Left lung (tissue), 4 donors: ENCODE measurements at regions not wholly inside any gene's neighbourhood (a gene's known extent, or its start where the extent isn't known, plus 50 kb on each side); places are given as distances from the start of the nearest gene placed in this dataset.
A peak's percentile ranks its signal among the peaks of the same experiment; 100 is the strongest.
"Not testable (repeated sequence)": the region's sequence is repeated elsewhere in the genome, so short reads cannot be mapped to it uniquely, and the experiment has no call there.

ENCODE experiments used
- ATAC-seq: fragments of 200-7000 bp; cut with Tn5 transposase; one replicate; pipeline ENCODE4 v1.9.1; 2020; ENCODE audit warnings: moderate library complexity
- DNase-seq, 4 donors: peaks; one replicate each; pipeline ENCODE4 v3.0.0-alpha.2; 2013 to 2020
- H3K27ac ChIP-seq, 2 donors: fragments of 200-600 bp; sonication (generic) in 1 of 2; one replicate each; pipeline versions ENCODE4 v1.5.0 to v1.8.0; 2020 to 2021
- H3K27me3 ChIP-seq, 2 donors: fragments of 200-600 bp; sonication (generic) in 1 of 2; one replicate each; pipeline versions ENCODE4 v1.5.0 to v1.8.0; 2020 to 2021
- H3K36me3 ChIP-seq, 2 donors: fragments of 200-600 bp; sonication (generic) in 1 of 2; one replicate each; pipeline versions ENCODE4 v1.5.0 to v1.8.0; 2020 to 2021
- H3K4me1 ChIP-seq, 2 donors: fragments of 200-600 bp; one replicate each; pipeline ENCODE4 v1.8.0; 2021
- H3K4me3 ChIP-seq, 2 donors: fragments of 200-600 bp; sonication (generic) in 1 of 2; one replicate each; pipeline versions ENCODE4 v1.5.0 to v1.8.0; 2020 to 2021; ENCODE audit warnings: mild to moderate bottlenecking in 1 of 2
- H3K9me3 ChIP-seq, 2 donors: fragments of 200-600 bp; sonication (generic) in 1 of 2; one replicate each; pipeline versions ENCODE4 v1.5.0 to v1.8.0; 2020 to 2021
- CTCF ChIP-seq, 2 donors: fragments of 200-600 bp; sonication (generic) in 1 of 2; IDR thresholded peaks; one replicate each; pipeline versions ENCODE4 v1.5.0 to v1.8.0; 2021; ENCODE audit warnings: antibody characterized with exemption in 2 of 2
- intact Hi-C, 2 donors: fragments of 100-400 bp; cut with DNase I; formaldehyde crosslinking; loops; one replicate each; pipeline versions ENCODE4 v1.11.2 to v1.14.2; 2022
- donor health status: DM: no; HTN: yes; CAD: no.
- donor health status: DM: no; HTN: no; CAD: no.

GRCh38 chr6:4412077-4412476, 276.7 kb upstream of the ECI2 start:
- H3K27me3 ChIP-seq, result no peaks in the 10 kb centered on the region
- H3K4me3 ChIP-seq, result no peak overlapping the region
- no peak for ATAC-seq
- no peak overlapping the region for H3K27ac ChIP-seq
- intact Hi-C loops, result no loop called here
- DNase-seq, result no peak
- peaks cover 0 to 2% of the 10 kb centered on the region in 2 donors for H3K9me3 ChIP-seq
- no peak for TF ChIP-seq CTCF (IDR thresholded peaks at IDR 0.05)
- H3K4me1 ChIP-seq, result no peaks in the 10 kb centered on the region
- no peaks in the 10 kb centered on the region for H3K36me3 ChIP-seq

- H3K4me3 ChIP-seq, DNase-seq: not testable (repeated sequence)
- peak; percentile 24 for ATAC-seq
Measured at GRCh38 chr6:4407710-4408109, 272.3 kb upstream of the ECI2 start.

GRCh38 chr6:4405621-4406212, 270.3 kb upstream of the ECI2 start:
- no peak overlapping the region for H3K4me3 ChIP-seq
- no peaks in the 10 kb centered on the region for H3K27me3 ChIP-seq
- ATAC-seq (no peak), DNase-seq (no peak)
- no peak for TF ChIP-seq CTCF (IDR thresholded peaks at IDR 0.05)
- intact Hi-C loops, result no loop called here
- no peaks in the 10 kb centered on the region for H3K36me3 ChIP-seq
- no peak overlapping the region for H3K27ac ChIP-seq
- H3K9me3 ChIP-seq, result peaks cover 0 to 2% of the 10 kb centered on the region in 2 donors
- no peaks in the 10 kb centered on the region for H3K4me1 ChIP-seq

More at GRCh38 chr6:4407710-4408109, 272.3 kb upstream of the ECI2 start:
- intact Hi-C loops, H3K27me3 ChIP-seq, H3K36me3 ChIP-seq, H3K27ac ChIP-seq, H3K4me1 ChIP-seq, H3K9me3 ChIP-seq: not testable (repeated sequence)

- Histone ChIP-seq H3K9me3 (peaks cover 0 to 2% of the 10 kb centered on the region in 2 donors), H3K4me3 (no peak overlapping the region), H3K4me1 (no peaks in the 10 kb centered on the region), H3K27me3 (no peaks in the 10 kb centered on the region), H3K27ac (no peak overlapping the region), H3K36me3 (no peaks in the 10 kb centered on the region)
- TF ChIP-seq CTCF (IDR thresholded peaks at IDR 0.05), result no peak
- intact Hi-C loops, result no loop called here
- no peak for ATAC-seq
- DNase-seq, result no peak
Measured at GRCh38 chr6:4404415-4404814, 269.0 kb upstream of the ECI2 start.

GRCh38 chr6:4403828-4404227, 268.5 kb upstream of the ECI2 start:
- Histone ChIP-seq H3K4me3 (no peak overlapping the region), H3K27me3 (no peaks in the 10 kb centered on the region), H3K4me1 (no peaks in the 10 kb centered on the region), H3K36me3 (no peaks in the 10 kb centered on the region), H3K27ac (no peak overlapping the region), H3K9me3 (peaks cover 0 to 2% of the 10 kb centered on the region in 2 donors)
- no peak for ATAC-seq
- intact Hi-C loops, result no loop called here
- TF ChIP-seq CTCF (IDR thresholded peaks at IDR 0.05), result no peak
- DNase-seq, result no peak
